Daoy (cell line): ENCODE measurements at regions not wholly inside any gene's neighbourhood (a gene's known extent, or its start where the extent isn't known, plus 50 kb on each side); places are given as distances from the start of the nearest gene placed in this dataset.

ENCODE experiments used
- DNase-seq: peaks from one replicate; pipeline ENCODE4 v3.0.0-alpha.2; 2015; ENCODE audit warnings: low read depth

GRCh38 chr3:59135096-59135495 lies 85.3 kb upstream of the CFAP20DC start:
- no peak for DNase-seq

- no peak for DNase-seq
These were observed 83.5 kb upstream of the CFAP20DC start for GRCh38 chr3:59133311-59133710.

- DNase-seq, result no peak
These were observed 81.4 kb upstream of the CFAP20DC start for GRCh38 chr3:59131016-59131766.

- no peak for DNase-seq
These were observed 78.9 kb upstream of the CFAP20DC start for GRCh38 chr3:59128685-59129084.

- peak; percentile 55 for DNase-seq
These were observed 77.2 kb upstream of the CFAP20DC start for GRCh38 chr3:59127071-59127470.

- no peak for DNase-seq
These were observed 76.6 kb upstream of the CFAP20DC start for GRCh38 chr3:59126446-59126845.

GRCh38 chr3:59121346-59122144 lies 71.7 kb upstream of the CFAP20DC start:
- DNase-seq, result no peak

GRCh38 chr3:59118928-59119327 lies 69.1 kb upstream of the CFAP20DC start:
- no peak for DNase-seq

GRCh38 chr3:59117396-59117795 lies 67.6 kb upstream of the CFAP20DC start:
- no peak for DNase-seq

- DNase-seq, result no peak
These were observed 66.4 kb upstream of the CFAP20DC start for GRCh38 chr3:59116233-59116537.

GRCh38 chr3:59115364-59116232 lies 65.8 kb upstream of the CFAP20DC start:
- DNase-seq, result no peak

- DNase-seq, result peak; percentile 9
These were observed 58.3 kb upstream of the CFAP20DC start for GRCh38 chr3:59107856-59108815.

- no peak for DNase-seq
These were observed 56.3 kb upstream of the CFAP20DC start for GRCh38 chr3:59106085-59106648.

GRCh38 chr3:59103552-59103951 lies 53.7 kb upstream of the CFAP20DC start:
- no peak for DNase-seq

- peak; percentile 55 for DNase-seq
These were observed 51.5 kb upstream of the CFAP20DC start for GRCh38 chr3:59101231-59101736.
